T47D (cell line): ENCODE measurements at regions not wholly inside any gene's neighbourhood (a gene's known extent, or its start where the extent isn't known, plus 50 kb on each side); places are given as distances from the start of the nearest gene placed in this dataset.
"Not testable (repeated sequence)": the region's sequence is repeated elsewhere in the genome, so short reads cannot be mapped to it uniquely, and the experiment has no call there.

ENCODE experiments used
- DNase-seq, 2 experiments: peaks; one replicate each; pipeline versions ENCODE4 v3.0.0 to v3.0.0-alpha.2; 2011 to 2012; ENCODE audit warnings: low read depth in 1 of 2, low spot score in 1 of 2
- JUND ChIP-seq: IDR thresholded peaks from 2 replicates; pipeline ENCODE4 v1.6.1; 2012; ENCODE audit warnings: low read depth
- in situ Hi-C: cut with HindIII; loops from 2 replicates; pipeline ENCODE4 v1.10.0; 2016; ENCODE audit warnings: low sequenced_read_pairs, low pct_unique_long_range_greater_than_20kb

DNA sequence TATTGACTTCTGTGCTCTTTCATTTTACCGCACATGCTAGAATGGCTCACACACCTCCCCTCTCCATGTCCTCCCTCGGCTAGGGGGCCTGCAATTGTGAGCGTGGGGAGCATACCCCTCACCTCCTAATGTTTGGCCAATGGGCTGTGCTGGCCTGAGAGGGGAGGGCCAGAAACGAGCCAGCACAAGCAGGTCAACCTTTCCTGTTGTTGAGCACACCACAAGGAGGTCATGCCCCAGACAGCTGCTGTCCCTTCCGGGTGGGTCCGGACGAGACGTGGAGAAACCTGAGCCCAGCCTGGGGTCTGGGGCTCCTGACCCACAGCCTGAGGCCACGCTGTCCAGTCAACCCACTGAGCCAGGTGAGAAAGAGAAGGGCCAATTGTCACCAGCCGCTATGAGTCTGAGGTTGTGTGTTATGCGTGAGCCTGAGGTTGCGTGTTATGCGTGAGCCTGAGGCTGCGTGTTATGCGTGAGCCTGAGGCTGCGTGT is 77.4 kb downstream of the TTLL2 start:
- no peak for TF ChIP-seq JUND
- no peak for DNase-seq
- in situ Hi-C loops: no loop called here

- in situ Hi-C loops: no loop called here
- no peak for DNase-seq
- no peak for TF ChIP-seq JUND
Observed at GRCh38 chr6:167403427-167403826, 78.5 kb downstream of the TTLL2 start.

DNA sequence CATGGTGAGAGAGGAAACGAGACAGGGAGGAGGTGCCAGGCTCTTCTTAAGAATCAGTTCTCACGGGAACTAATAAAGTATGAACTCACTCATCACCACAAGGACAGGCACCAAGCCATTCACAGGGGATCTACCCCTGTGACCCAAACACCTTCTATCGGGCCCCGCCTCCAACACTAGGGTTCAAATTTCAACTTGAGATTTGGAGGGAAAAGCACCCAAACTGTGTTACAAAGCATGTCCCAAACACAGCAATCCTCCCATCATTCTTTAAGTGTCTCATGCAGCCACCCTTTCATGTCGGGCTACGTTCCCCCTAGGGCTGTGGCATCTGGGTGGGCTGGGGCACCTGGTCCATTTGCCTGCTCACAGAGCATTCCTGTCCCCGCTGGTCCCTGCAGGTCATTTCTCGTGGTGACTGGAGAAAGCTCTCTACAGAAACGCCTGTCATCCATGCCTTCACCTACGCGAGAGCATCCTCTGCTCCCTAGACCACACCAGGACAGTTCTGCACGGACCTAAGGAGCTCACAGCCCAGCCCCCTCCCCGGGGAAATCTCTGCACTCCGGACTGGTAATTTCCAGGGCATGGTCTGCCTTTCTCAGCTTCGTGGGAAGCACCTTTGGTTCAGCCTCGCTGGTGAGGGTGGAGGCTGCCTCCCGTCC is 79.6 kb downstream of the TTLL2 start:
- DNase-seq: no peak
- TF ChIP-seq JUND: no peak
- in situ Hi-C loops: no loop called here

DNA sequence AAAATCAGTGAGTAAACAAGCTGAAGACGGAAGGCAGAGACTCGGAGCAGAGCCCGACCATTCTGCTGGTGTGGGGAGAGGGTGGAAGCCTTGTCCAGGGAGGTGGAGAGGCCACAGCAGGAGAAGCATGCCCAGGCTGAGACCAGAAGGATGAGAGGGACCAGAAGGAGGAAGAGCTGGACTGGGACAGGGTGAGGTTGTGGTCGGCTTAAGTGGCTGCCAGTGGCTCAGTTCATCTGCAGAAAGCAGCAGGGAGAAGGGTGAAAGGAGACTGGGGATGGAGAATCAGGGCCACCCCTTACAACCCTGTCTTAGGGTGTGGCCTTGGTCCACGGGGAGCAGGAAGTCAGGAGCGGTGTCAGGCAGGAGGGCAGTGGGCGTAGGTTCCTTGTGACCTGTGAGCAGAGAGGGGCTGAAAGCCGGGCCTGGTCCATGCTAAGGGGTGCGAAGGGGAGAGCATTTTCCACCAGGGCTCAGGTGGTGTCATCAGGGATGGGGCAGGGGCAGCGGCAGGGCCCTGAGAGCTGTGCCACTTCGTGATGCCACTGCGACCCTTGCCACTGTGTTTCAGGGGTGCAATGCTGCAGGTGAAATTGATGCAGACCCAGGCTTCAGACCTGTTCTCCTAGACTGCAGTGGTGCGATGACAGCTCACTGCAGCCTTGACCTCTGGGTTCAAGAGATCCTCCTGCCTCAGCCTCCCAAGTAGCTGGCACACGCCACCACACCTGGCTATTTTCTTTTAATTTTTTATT is 81.1 kb downstream of the TTLL2 start:
- no peak for DNase-seq
- no peak for TF ChIP-seq JUND
- in situ Hi-C loops: no loop called here

GRCh38 chr6:167406533-167407238 is 81.8 kb downstream of the TTLL2 start:
- DNase-seq, in situ Hi-C loops: not testable (repeated sequence)

- DNase-seq: no peak
- in situ Hi-C loops: no loop called here
- no peak for TF ChIP-seq JUND
Observed at GRCh38 chr6:167407239-167408064, 82.6 kb downstream of the TTLL2 start.

- no peak for DNase-seq
- TF ChIP-seq JUND: no peak
- in situ Hi-C loops: no loop called here
Observed at GRCh38 chr6:167408235-167408869, 83.5 kb downstream of the TTLL2 start.

- DNase-seq: no peak
- TF ChIP-seq JUND: no peak
- in situ Hi-C loops: no loop called here
Observed at GRCh38 chr6:167409079-167409478, 84.2 kb downstream of the TTLL2 start.

- no peak for TF ChIP-seq JUND
- in situ Hi-C loops: no loop called here
- no peak for DNase-seq
Observed at GRCh38 chr6:167409694-167410093, 84.8 kb downstream of the TTLL2 start.

DNA sequence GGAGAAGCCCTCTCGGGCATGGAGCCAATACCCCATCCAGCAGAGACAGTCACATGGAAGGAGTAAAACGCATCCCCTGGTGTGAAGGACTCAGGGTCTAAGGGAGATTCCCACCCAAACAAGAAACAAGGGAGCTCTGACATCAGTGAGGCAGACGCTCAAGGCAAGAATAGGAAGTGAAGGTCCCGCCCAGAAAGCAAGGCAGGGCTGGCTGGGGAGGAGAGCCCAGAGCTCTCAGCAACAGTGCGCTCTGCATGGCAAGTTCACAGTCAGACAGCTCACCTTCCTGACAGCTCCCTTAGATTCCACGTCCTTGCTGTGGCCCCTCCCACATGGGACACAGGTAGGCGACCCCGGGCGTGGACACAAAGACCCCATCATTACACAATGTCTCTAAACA is 85.6 kb downstream of the TTLL2 start:
- in situ Hi-C loops: no loop called here
- no peak for TF ChIP-seq JUND
- no peak for DNase-seq

GRCh38 chr6:167412506-167412905 is 87.6 kb downstream of the TTLL2 start:
- TF ChIP-seq JUND: no peak
- in situ Hi-C loops: no loop called here
- no peak for DNase-seq

GRCh38 chr6:167415441-167415961 is 90.6 kb downstream of the TTLL2 start:
- DNase-seq: no peak
- in situ Hi-C loops: no loop called here
- TF ChIP-seq JUND: no peak
